COR-L47 (cell line): ENCODE measurements at regions not wholly inside any gene's neighbourhood (a gene's known extent, or its start where the extent isn't known, plus 50 kb on each side); places are given as distances from the start of the nearest gene placed in this dataset.

Experiments used
- DNase-seq: peaks from one replicate; lab custom pipeline; 2025; lab: John Stamatoyannopoulos, UW

GRCh38 chr2:146677280-146677679, 1167.5 kb upstream of the ACVR2A start:
- no peak for DNase-seq

- DNase-seq = no peak
These were observed 1175.1 kb upstream of the ACVR2A start for GRCh38 chr2:146669735-146670134.

GRCh38 chr2:146666340-146666739, 1178.5 kb upstream of the ACVR2A start:
- no peak for DNase-seq

GRCh38 chr2:146665800-146666199, 1179.0 kb upstream of the ACVR2A start:
- no peak for DNase-seq

- peak; percentile 25 for DNase-seq
These were observed 1183.2 kb upstream of the ACVR2A start for GRCh38 chr2:146661473-146662096.

- no peak for DNase-seq
These were observed 1184.9 kb upstream of the ACVR2A start for GRCh38 chr2:146659976-146660375.

GRCh38 chr2:146652311-146652710, 1192.5 kb upstream of the ACVR2A start:
- DNase-seq = no peak

GRCh38 chr2:146651361-146651760, 1193.5 kb upstream of the ACVR2A start:
- no peak for DNase-seq

GRCh38 chr2:146642066-146642465, 1202.8 kb upstream of the ACVR2A start:
- peak; percentile 59 for DNase-seq

- DNase-seq = no peak
These were observed 1210.4 kb upstream of the ACVR2A start for GRCh38 chr2:146634230-146635097.

- DNase-seq = no peak
These were observed 1211.7 kb upstream of the ACVR2A start for GRCh38 chr2:146633159-146633558.

GRCh38 chr2:146632707-146633106, 1212.1 kb upstream of the ACVR2A start:
- DNase-seq = no peak

GRCh38 chr2:146624430-146625160, 1220.2 kb upstream of the ACVR2A start:
- no peak for DNase-seq

GRCh38 chr2:146623771-146624170, 1221.1 kb upstream of the ACVR2A start:
- no peak for DNase-seq

- DNase-seq = no peak
These were observed 1223.2 kb upstream of the ACVR2A start for GRCh38 chr2:146621656-146622055.

GRCh38 chr2:146615778-146616177, 1229.1 kb upstream of the ACVR2A start:
- peak; percentile 5 for DNase-seq

GRCh38 chr2:146608490-146608889, 1236.3 kb upstream of the ACVR2A start:
- no peak for DNase-seq

GRCh38 chr2:146604521-146604920, 1240.3 kb upstream of the ACVR2A start:
- no peak for DNase-seq

- no peak for DNase-seq
These were observed 1242.0 kb upstream of the ACVR2A start for GRCh38 chr2:146602856-146603255.

GRCh38 chr2:146602383-146602782, 1242.4 kb upstream of the ACVR2A start:
- DNase-seq = no peak

- no peak for DNase-seq
These were observed 1246.0 kb upstream of the ACVR2A start for GRCh38 chr2:146598791-146599190.

GRCh38 chr2:146597291-146597690, 1247.5 kb upstream of the ACVR2A start:
- DNase-seq = no peak

GRCh38 chr2:146591908-146592307, 1252.9 kb upstream of the ACVR2A start:
- no peak for DNase-seq
